Fibroblast of skin of abdomen (primary cell): ENCODE measurements at regions not wholly inside any gene's neighbourhood (a gene's known extent, or its start where the extent isn't known, plus 50 kb on each side); places are given as distances from the start of the nearest gene placed in this dataset.

ENCODE experiments used
- DNase-seq: peaks from one replicate; pipeline ENCODE4 v3.0.0-alpha.2; 2013

DNA sequence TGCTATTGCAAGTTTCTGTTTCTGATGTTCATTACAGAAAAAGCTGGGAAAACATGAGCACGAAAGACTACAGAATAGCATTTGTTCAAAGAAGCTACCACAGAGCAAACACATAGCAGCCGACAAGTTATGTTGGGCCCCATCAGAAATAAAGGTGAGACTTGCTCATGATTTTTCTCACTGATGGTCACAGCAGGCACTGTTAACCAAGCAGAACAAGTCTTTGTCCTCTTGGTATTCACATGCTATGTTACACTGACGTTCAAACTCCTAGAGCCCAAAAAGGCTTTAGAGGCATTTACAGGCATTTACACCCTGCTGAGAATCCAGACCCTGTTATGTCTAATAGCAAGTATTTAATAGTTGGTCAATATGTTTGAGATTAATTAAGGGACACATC is 235.0 kb upstream of the HNMT start:
- no peak for DNase-seq

DNA sequence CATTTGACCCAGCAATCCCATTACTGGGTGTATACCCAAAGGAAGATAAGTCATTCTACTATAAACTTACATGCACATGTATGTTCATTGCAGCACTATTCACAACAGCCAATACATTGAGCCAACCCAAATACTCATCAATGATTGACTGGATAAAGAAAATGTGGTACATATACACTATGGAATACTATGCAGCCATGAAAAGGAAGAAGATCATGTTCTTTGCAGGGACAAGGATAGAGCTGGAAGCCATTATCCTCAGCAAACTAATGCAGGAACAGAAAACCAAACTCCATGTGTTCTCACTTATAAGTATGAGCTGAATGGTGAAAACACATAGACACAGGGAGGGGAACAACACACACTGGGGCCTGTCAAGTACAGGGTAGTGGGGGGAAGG is 226.7 kb upstream of the HNMT start:
- no peak for DNase-seq

DNA sequence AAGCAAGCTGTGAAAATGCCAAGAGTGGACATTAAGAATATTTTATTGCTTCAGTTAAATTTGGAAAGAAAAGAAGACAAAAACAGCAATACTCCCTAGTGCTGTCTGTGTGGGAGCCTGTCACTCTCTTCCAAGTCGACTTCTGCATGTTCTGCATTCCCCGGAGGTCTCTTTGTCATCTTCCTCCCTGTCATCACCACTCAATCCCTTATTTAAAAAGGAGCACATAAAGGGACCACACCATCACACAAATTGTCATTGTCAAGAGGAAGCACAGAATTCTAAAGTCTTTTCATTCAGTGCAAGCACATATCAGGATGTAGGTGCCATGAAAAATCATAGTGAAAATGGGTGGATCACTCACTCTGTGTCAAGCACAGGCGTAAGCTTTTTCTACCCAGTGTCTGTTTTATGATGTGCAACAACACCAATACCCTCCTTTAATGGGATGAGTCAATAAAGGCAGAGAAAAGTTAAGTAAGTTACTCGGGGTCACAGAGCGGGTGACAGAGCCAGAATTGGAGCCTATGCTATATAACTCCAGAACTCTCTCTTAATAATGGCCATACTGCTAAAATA is 222.4 kb upstream of the HNMT start:
- DNase-seq, result no peak

DNA sequence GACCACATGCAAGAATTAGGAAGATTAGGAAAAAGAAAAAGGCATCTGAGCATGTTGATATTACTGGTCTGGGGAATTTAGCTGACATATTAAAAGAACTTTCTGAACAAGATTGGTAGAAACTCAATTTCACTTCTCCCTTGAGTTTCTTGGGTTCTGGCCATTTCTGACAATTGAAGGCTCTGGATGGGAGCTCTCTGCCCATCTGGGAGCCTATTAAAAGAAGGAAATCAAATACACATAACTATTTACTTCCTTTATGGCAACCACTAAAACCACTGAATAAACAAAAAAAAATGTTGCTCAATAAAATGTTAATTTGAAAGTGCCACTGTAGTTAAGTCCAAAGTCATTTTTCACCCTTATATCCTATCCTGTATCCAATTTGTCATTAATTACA is 216.8 kb upstream of the HNMT start:
- no peak for DNase-seq

DNA sequence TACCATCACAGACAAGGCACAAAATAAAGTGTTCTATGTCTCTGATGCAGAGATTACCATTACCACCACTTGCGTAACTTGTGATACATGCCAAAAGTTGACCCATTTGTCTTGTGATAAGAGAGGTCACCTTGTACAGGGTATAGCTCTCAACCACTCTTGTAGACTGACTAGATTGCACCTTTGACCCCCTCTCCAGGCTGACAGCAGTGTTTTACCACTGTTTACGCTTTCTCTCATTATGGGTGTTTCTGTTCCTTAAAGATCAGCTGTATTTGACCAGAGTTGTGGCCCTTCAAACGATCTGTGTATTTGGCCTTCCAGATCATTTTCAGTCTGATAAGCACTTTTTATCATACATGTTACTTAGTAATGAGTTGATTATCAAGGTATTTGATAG is 215.7 kb upstream of the HNMT start:
- no peak for DNase-seq

DNA sequence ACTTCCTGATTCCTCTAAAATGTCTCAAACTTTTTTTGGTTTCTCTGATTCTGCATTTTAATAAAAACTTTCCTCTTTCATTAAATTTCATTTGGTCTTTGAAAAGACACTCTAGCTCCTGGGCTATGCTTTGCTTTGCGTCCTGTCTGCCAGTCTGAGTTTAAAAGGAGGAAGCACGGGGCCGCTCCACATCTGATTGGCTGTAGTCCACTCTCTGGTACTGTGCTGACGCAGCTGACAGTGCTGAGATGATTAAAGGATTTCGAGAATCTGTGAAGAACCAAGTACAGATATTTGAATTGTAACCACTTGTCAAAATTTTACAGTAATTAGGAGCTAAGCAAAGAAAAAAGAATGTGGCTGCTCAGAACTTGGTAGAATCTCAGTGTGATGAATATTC is 199.6 kb upstream of the HNMT start:
- no peak for DNase-seq

DNA sequence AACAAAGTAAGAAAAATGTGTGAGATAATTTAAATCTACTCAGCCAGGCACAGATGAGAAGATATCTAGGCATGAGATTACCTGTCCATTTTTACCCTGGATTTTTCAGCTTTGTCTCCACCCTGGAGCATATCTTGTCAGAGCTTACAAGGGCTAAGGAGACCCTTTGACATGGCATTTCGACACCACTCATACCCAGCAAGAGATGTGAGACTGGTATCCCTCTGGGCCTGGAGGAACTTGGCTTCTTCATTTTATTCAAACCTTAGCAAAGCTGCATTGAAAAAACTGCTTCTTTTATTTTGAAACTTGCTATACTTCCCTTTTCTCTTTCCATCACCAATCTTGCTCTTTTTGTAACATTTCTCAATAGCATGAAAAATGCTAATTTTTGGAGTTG is 194.9 kb upstream of the HNMT start:
- DNase-seq, result no peak

DNA sequence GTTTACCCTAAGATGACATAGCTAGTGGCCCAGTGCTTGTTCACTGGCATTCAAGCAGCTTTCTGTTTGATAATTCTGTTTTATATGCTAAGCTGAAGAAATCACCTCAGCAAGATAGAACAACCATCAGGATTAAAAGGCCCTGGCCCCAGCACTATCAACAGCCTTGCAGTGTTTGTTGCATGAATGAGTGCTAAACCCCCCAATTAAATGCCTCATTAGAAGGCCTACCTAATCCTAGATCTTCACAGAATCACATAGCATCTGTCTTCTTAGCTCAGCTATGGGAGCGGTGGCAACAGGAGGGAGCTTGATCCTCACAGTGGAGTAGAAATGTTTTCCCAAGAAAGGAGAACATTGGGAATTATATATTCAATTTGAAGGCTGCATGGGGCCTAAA is 194.1 kb upstream of the HNMT start:
- DNase-seq, result no peak

DNA sequence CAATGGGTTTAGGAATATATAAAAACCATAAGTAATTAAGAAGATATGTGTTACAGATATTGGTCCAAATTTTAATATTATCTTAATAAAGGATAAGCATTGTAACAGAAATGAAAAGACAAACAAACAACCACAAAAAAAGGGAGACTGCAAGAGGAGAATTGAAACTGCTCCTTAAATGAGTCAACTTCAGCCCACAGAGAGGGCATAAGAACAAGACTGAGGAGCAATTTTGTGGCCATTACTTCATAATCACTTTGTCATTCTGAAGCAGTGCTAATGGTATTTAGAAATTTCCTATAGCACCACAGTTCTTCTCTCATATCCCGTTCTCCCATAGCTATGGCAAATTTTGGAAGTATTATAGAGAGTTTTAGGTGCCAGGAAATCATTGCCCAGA is 193.2 kb upstream of the HNMT start:
- no peak for DNase-seq

DNA sequence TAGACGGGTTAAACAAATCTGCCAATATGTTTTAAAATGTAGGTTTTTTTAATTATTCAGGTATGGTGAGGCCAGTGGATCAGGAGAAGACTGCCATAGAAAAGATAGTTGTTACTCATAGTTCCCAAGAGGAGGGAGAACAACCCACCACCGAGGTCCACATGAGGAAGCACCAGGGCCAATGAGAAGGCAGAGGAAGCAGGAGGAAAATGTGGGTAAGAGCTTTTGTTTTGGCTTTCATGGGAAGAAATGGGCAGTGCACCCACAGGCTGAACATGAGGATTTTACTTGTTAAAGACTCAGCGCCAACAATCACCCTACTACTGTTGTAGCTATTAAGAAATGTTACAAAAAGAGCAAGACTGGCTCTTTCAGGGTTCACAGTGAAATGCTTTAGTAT is 191.8 kb upstream of the HNMT start:
- DNase-seq, result no peak

DNA sequence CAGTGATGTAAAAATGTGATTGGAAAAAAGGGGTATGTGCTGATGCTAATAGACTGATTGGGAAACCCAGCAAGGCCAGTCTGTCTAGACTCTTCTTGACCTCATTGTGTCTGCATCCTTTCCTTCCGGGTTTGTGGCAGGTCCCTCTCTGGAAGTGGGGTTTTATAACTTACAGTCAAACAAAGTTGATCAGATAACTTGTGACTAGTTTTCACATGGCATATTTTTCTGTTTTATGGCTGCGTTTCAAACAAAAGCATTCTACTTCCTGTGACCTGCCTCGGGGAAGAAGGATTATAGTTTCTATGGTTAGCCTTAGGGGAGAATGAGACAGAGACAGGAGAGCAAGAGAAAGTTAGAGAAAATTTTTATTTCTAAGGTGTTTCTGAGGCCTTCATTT is 188.7 kb upstream of the HNMT start:
- DNase-seq, result no peak

DNA sequence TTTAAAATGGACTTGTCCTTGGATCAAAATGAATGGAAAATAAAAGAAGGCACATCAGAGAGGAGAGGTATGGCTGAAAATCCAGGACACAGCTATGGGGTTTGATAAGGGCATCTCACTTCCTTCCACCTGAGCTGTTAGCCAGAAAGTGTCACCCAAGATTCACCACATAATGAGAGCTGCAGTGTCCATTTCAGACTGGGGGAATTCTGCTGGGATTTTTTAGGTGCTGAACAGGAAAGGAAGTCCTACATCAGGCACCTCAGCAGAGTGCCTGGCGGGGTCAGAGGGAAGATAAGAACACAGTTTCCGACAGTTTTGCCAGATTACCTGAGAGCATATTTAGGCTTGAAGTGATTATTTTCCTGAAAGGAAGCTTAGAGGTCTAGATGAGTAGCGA is 187.6 kb upstream of the HNMT start:
- no peak for DNase-seq

DNA sequence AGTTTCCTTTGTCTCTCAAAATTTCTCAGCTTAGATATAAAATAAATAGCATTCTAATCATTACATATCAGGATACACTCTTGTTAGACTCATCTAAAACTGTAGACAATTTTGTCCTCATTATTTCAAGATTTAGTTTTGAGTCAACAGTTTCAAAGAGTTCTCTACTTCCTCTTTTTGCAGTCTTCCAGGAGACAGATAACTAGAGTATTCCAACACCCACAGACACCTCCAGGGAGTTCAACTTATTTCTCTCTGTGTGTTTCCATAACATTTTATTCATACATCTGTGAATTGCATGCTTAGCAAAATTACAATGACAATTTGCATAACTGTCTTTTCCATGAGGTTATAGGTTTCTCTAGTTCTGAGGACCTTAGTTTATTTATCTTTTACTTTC is 166.6 kb upstream of the HNMT start:
- DNase-seq, result no peak

DNA sequence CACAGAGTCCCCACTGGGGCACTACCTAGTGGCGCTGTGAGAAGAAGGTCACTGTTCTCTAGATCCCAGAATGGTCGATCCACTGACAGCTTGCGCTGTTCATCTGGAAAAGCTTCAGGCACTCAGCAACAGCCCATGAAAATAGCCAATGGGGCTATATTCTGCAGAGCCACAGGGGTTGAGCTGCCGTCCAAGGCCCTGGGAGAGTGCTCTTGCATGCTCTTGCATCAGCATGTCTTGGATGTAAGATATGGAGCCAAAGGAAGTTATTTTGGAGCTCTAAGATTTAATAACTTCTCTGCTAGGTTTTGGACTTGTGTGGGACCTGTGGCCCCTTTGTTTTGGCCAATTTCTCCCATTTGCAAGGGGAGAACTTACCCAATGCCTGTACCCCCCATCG is 164.7 kb upstream of the HNMT start:
- no peak for DNase-seq

DNA sequence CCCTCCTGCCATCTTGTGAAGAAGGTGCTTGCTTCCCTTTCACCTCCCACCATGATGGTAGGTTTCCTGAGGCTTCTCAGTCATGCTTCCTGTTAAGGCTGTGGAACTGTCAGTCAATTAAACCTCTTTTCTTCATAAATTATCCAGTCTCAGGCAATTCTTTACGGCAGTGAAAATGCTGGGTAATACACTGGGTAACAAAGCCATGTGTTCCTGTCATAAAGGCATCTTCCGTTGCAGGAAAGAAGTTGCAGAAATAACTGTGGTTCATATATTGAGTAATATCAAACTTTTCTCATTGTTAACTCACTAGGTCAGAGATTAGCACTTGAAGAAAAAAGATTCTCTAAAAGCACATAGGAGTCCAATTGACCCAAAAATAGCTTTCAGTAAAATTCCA is 163.9 kb upstream of the HNMT start:
- DNase-seq, result no peak

DNA sequence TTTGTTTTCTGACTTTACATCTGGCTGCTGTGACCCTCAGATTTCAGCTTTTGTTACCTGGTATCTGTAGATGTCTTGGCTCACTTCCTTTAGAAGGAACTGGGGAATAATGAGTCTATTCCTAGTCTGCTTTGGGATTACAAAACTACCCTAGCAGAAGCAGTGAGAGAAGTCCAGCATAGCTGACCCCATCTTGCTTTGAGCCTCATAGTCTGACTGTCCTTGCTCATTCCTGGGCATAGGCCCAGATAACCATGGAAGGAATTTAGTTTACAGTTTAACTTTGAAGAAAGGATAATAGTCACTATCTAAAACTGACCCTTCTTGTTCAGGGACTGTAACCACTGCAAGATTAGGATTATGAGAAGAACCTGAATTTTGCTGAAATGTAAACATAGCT is 163.0 kb upstream of the HNMT start:
- no peak for DNase-seq

DNA sequence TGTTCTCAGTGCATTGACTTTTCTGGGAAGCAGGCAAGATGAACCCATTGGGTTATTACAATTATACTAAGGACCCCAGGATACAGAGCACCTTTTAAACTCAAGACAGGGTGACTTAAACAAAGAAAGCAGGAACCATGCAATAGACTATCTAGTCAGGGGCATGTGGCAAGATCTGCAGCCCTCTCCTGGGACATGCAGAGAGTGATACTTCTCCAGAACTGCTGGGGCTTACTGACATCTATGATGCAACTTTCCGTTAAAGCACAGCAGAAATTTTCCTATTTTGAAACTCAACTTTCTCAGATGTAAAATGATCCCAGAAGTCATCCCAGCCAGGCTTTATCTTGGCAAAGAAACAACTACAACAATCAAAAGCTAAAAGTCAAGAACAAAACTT is 162.2 kb upstream of the HNMT start:
- DNase-seq, result no peak

DNA sequence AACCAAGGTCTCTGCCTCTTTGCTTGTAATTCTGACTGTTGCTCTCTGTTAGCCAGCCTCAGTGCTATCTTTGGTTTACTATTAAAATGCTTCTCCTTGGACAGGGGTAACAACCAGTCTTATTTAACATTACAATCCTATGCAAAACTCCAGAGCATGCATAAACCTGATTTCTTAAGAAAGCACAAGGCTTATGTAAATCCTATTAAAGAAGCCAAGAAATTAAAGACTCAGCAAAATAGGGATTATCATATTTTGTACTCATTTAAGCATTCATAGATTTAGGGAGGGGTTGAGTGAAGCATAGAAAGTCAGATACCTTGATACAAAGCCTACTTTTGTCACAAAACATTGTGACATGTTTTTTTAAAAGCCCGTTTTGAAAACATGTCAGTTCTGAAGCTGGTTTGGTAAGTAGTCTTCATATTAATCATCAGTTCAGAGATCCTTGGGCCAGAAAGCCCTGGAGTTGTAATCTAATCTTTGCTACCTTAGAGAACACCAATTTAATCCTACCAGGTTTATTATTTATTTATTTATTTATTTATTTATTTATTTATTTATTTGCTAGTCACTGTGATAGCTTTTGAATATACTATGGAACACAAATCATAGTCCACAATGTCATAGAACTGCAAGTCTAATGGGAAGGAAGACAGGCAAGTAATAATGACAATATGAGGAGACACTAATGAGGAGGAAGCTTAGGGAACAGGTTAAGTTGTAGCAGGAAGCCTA is 158.0 kb upstream of the HNMT start:
- DNase-seq, result no peak

DNA sequence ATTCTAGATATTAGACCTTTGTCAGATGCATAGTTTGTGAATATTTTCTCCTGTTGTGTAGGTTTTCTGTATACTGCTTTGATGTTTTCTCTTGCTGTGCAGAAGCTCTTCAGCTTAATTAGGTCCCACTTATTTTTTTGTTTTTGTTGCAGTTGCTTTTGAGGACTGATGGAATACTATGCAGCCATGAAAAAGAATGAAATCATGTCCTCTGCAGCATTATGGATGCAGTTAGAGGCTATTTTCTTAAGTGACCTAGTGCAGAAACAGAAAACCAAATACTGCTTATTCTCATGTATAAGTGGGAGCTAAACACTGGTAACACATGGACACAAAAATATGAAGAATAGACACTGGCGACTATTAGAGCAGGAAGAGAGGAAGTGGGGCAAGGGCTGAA is 155.0 kb upstream of the HNMT start:
- DNase-seq, result no peak

DNA sequence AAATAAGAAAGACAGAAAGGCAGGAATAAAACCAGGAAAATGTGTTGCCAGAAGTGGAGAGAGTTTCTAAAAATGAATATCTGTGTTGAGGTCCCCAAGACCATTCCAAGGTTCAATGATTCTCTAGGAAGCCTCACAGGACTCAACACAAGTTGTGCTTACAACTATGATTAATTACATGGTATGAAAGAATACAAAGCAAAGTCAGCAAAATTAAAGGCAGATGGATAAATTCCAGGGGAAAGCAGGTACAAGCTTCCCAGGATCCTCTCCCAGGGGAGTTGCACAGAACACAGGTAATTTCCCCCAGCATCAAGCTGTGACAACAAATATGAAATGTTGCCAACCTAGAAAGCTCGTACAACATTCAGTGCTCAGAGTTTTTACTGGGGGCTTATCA is 154.4 kb upstream of the HNMT start:
- DNase-seq, result no peak

DNA sequence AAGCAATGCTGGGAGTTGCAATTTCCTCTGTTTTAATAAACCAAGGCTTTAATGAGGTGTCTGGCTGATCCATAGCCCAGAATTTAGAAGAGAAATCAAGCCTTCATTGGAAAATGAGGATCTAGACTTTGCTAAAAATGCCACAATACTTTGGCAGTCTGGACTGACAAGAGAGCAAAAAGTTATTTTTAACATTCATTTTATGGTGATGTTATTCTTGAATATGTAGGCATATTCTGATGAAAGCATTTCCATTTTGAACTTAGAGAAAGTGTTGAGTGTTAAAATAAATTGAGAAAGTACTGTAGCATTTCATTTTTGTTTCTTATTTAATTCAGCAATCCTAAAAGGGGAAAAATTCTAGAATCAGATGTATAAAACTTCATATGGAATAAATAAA is 151.8 kb upstream of the HNMT start:
- DNase-seq, result no peak

DNA sequence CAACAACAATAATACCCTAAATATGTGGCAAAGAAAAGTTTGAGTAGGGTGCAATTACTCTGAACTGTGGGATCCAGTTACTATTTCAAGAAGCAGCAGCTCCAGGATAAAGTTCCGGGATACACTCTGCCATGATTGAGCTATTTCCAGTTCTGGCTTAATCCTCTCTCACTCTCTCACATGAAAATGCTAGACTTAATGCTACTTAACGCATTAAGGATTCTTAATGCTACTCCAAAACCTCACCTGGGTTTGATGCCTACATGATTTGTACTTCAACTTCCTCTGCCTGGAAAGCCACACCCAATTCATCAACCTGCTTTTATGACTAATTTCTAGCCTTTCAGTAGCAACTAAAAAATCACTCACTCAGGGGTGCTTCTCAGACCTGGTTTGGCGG is 151.1 kb upstream of the HNMT start:
- no peak for DNase-seq

DNA sequence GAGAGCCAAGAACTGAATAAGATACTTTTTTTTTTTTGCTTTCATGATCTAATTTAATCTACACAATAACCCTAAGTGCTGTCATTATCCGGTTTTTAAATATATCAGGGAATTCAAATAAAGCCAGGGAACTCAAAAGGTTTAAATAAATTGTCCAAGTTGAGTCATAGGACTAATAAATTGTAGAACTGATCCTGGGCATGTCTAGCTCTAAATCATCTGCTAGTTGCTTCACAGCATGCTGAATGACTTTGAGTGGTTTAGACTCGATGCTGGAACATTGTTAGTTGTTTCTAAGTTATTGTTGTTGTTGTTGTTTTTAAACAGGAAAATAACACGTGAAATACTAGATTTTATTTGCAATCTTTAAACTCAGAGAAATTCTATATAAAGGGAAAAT is 147.2 kb upstream of the HNMT start:
- no peak for DNase-seq

DNA sequence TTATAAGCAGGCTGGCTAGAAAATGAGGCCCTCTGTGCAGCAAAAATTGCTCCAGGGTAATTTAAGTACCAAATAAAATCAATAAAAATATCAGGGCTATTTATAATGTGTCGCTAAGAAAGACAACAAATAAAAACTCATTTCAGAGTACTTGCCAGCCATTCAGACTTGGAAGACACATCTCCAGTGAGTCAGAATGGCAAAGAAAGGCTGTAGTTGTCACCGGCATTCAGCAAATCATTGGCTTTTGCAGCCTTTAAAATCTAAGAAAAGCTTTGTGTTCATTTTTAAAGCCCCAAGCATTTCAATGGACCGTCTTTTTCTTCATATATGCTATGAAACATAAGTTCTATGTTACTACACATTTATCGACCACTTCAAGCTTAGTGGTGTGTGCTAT is 141.1 kb upstream of the HNMT start:
- no peak for DNase-seq

DNA sequence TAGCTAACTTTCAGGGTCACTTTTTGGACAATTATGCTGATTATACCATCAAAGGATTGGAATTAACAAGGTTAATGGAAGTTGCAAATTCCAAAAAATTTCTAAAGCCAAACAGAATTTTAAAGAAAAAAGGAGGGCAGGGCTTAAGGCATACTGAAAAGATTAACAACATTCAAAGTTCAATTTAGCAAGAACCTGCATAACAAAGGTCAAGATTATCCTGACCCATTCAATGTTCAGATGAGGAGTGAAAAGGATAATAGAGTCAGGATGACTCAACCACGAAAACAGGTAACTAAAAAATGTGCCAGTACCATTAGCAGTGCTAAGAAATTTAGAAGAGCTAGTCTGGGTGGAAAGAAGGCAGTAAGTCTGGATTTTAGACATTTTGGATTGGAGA is 139.8 kb upstream of the HNMT start:
- no peak for DNase-seq
